AG04450 (cell line): ENCODE measurements at regions not wholly inside any gene's neighbourhood (a gene's known extent, or its start where the extent isn't known, plus 50 kb on each side); places are given as distances from the start of the nearest gene placed in this dataset.

ENCODE experiments used
- CTCF ChIA-PET: fragments of 300-600, 350-600 bp; formaldehyde crosslinking; extraction: SDS; loops from one replicate; lab custom pipeline; 2022; ENCODE audit warnings: antibody characterized with exemption, inconsistent platforms; lab: Charles Lee
- POLR2A ChIA-PET: fragments of 350-600 bp; formaldehyde crosslinking; extraction: SDS; loops from one replicate; lab custom pipeline; 2021; ENCODE audit warnings: antibody characterized with exemption, inconsistent platforms; lab: Yijun Ruan, JAX
- DNase-seq: peaks from one replicate; pipeline ENCODE4 v3.0.0-alpha.2; 2011; ENCODE audit warnings: low read depth, low spot score
- H3K27ac ChIP-seq: one replicate; pipeline ENCODE4 v1.5.1; 2012; ENCODE audit warnings: low read depth, low read length, control low read depth
- H3K27me3 ChIP-seq: one replicate; pipeline ENCODE4 v1.6.0; 2012; ENCODE audit warnings: low read length; ENCODE audit not compliant: control insufficient read depth, insufficient read depth
- H3K4me3 ChIP-seq: 2 replicates; pipeline ENCODE4 v1.5.1; 2011; ENCODE audit warnings: mild to moderate bottlenecking, low read depth, low read length, control low read depth
- H3K9me3 ChIP-seq: 2 replicates; pipeline ENCODE4 v1.5.1; 2012; ENCODE audit warnings: low read length; ENCODE audit not compliant: control insufficient read depth, insufficient read depth
- TF ChIP-seq, protein P1 (sequence below): IDR thresholded peaks from 2 replicates; pipeline ENCODE4 v1.5.1; 2011; ENCODE audit warnings: low read depth, low read length, control low read depth, inconsistent platforms

DNA sequence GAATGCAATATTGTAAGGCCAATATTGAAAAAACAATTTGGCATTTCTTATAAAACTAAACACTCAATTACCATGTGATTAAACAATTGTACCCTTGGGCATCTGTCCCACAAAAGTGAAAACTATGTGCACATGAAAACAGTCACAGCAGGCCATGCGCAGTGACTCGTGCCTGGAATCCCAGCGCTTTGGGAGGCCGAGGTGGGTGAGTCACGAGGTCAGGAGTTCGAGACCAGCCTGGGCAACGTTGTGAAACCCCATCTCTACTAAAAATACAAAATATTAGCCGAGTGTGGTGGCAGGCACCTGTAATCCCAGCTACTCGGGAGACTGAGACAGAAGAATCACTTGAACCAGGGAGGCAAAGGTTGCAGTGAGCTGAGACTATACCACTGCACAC, 343.7 kb downstream of the DMRTA1 start:
- POLR2A ChIA-PET = no interaction called here
- TF ChIP-seq, protein P1, sequence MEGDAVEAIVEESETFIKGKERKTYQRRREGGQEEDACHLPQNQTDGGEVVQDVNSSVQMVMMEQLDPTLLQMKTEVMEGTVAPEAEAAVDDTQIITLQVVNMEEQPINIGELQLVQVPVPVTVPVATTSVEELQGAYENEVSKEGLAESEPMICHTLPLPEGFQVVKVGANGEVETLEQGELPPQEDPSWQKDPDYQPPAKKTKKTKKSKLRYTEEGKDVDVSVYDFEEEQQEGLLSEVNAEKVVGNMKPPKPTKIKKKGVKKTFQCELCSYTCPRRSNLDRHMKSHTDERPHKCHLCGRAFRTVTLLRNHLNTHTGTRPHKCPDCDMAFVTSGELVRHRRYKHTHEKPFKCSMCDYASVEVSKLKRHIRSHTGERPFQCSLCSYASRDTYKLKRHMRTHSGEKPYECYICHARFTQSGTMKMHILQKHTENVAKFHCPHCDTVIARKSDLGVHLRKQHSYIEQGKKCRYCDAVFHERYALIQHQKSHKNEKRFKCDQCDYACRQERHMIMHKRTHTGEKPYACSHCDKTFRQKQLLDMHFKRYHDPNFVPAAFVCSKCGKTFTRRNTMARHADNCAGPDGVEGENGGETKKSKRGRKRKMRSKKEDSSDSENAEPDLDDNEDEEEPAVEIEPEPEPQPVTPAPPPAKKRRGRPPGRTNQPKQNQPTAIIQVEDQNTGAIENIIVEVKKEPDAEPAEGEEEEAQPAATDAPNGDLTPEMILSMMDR = no peak
- no peak for DNase-seq

DNA sequence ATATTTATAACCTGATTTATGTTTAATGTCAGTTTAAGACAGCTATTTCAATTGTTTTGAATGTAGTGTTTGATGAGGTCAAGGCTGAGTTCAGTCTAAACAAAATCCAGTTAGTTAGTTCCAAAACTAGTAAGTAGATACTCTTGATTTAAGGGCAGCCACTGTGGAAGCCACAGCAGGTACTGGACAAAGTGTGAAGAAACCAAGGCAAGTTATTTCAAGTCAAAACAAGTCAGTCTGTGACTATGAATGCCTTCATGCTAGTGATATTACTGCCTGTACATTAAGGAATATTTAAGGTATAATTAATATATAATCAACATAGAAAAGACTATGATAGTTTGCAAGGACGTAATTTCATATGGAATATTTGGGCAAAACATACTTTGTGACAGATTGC, 362.3 kb downstream of the DMRTA1 start:
- CTCF ChIA-PET = no interaction called here
- TF ChIP-seq, protein P1 = no peak
- Histone ChIP-seq H3K4me3 (no peak overlapping the region), H3K27me3 (no peaks in the 10 kb centered on the region), H3K27ac (no peak overlapping the region), H3K9me3 (peaks cover 2% of the 10 kb centered on the region; the same call in 1 of the 2 replicates)
- no peak for DNase-seq
- POLR2A ChIA-PET = no interaction called here

More for the DNA sequence above, 343.7 kb downstream of the DMRTA1 start:
- Histone ChIP-seq H3K27me3 (no peaks in the 10 kb centered on the region), H3K9me3 (no peaks in the 10 kb centered on the region; the same call in 1 of the 2 replicates), H3K4me3 (no peak overlapping the region), H3K27ac (no peak overlapping the region)
- CTCF ChIA-PET = no interaction called here

DNA sequence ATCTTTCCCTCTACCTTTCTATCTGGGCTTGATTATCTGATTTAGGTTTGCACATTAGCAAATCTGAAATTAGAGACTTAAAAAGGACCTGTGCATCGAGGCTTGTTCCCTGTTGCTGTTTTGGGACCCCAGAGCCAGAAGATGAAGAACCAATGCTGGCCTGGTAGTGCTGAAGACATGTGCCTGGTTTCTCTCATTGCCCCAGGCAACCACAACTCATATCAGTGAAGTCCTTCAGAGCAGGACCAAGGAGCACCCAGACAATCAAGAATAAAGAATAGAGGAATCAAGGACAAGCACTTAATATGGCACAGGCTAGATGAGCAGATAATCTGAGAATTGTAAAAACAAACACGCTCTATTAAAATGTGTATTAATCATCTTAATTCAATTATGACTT, 362.7 kb downstream of the DMRTA1 start:
- ChIA-PET CTCF (no interaction called here), POLR2A (no interaction called here)
- TF ChIP-seq, protein P1 = no peak
- Histone ChIP-seq H3K27me3 (no peaks in the 10 kb centered on the region), H3K4me3 (no peak overlapping the region), H3K27ac (no peak overlapping the region), H3K9me3 (no peaks in the 10 kb centered on the region)
- DNase-seq = no peak

DNA sequence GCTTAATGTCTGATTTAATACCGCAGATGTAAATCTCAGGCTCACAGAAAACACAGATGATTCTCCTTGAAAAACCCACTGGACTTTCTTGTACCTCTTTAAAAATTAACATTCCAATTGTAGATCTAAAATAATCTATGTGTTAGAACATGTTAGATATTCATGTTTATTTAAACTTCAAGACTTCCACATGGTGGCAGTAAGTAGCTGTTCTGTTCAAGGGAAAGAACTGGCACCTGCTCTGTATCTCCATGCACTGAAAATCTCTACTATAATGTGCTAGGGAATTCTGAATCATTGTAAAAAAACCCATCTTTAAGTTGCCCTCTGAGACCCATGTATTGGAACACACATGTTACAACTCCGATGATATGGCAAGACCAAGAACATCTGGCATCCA, 366.9 kb downstream of the DMRTA1 start:
- Histone ChIP-seq H3K4me3 (no peak overlapping the region), H3K27me3 (no peaks in the 10 kb centered on the region), H3K9me3 (no peaks in the 10 kb centered on the region; the same call in 1 of the 2 replicates), H3K27ac (no peak overlapping the region)
- ChIA-PET CTCF (interaction anchor here (0.6 to 1.0 kb wide), 2 partner anchors 58 to 179 kb away, joined by 3 read pairs; no protein-coding TSS in a partner anchor), POLR2A (no interaction called here)
- TF ChIP-seq, protein P1 = peak; percentile 28; the same call in 1 of the 2 replicates
- no peak for DNase-seq

DNA sequence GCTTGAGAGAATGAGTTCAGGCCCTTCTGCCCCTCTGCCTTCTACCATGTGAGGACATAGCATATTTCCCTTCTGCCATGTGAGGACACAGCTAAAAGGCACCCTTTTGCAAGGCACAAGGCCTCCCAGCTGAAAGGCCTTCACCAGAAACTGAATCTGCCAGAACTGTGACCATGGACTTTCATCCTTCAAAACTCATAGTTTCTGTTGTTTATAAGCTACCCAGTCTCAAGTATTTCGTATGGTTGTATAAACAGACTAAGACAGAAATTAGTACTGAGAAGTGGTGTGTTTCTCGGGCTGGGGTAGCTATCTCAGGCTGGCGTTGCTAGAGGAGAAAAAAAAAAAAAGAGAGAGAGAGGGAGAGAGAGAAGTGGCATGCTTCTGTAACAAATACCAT, 368.6 kb downstream of the DMRTA1 start:
- ChIA-PET CTCF (interaction anchor here (0.7 to 1.3 kb wide), 2 partner anchors 287 to 508 kb away, joined by 3 to 4 read pairs; no protein-coding TSS in a partner anchor), POLR2A (no interaction called here)
- Histone ChIP-seq H3K4me3 (no peak overlapping the region), H3K27ac (no peak overlapping the region), H3K9me3 (no peaks in the 10 kb centered on the region; the same call in 1 of the 2 replicates), H3K27me3 (no peaks in the 10 kb centered on the region)
- TF ChIP-seq, protein P1 = no peak
- no peak for DNase-seq
